Spleen (tissue), 11 donors: ENCODE measurements at regions not wholly inside any gene's neighbourhood (a gene's known extent, or its start where the extent isn't known, plus 50 kb on each side); places are given as distances from the start of the nearest gene placed in this dataset.

Experiments used
- DNase-seq: peaks from one replicate; pipeline ENCODE4 v3.0.0-alpha.2; 2020
- H3K27ac ChIP-seq, 8 donors: fragments of 200-600 bp; sonication (generic) in 7 of 8; 1 replicate in 4 of 8; 2 replicates in 4 of 8; pipeline versions ENCODE4 v1.5.0 to v1.8.0; 2016 to 2021; ENCODE audit warnings: inconsistent platforms in 4 of 8, mild to moderate bottlenecking in 4 of 8, moderate library complexity in 1 of 8
- H3K27me3 ChIP-seq, 7 donors: fragments of 200-600 bp; sonication (generic) in 6 of 7; replicated peaks in 1 of 7; 1 replicate in 4 of 7; 2 replicates in 3 of 7; pipeline versions ENCODE4 v1.5.0 to v1.8.0; 2016 to 2021; ENCODE audit warnings: inconsistent platforms in 3 of 7, mild to moderate bottlenecking in 1 of 7
- H3K36me3 ChIP-seq, 6 donors: fragments of 200-600 bp; sonication (generic) in 5 of 6; 1 replicate in 4 of 6; 2 replicates in 2 of 6; pipeline versions ENCODE4 v1.5.0 to v1.8.0; 2016 to 2021; ENCODE audit warnings: inconsistent platforms in 2 of 6
- H3K4me1 ChIP-seq, 6 donors: fragments of 200-600 bp; sonication (generic) in 5 of 6; 1 replicate in 3 of 6; 2 replicates in 3 of 6; pipeline versions ENCODE4 v1.5.0 to v1.8.0; 2016 to 2021; ENCODE audit warnings: inconsistent platforms in 3 of 6
- H3K4me3 ChIP-seq, 8 donors: fragments of 200-600 bp; sonication (generic) in 7 of 8; 1 replicate in 4 of 8; 2 replicates in 4 of 8; pipeline versions ENCODE4 v1.5.0 to v1.8.0; 2016 to 2021; ENCODE audit warnings: inconsistent platforms in 4 of 8, mild to moderate bottlenecking in 4 of 8, moderate library complexity in 2 of 8
- H3K9me3 ChIP-seq, 8 donors: fragments of 200-600 bp; sonication (generic) in 7 of 8; 1 replicate in 4 of 8; 2 replicates in 4 of 8; pipeline versions ENCODE4 v1.5.0 to v1.8.0; 2016 to 2021; ENCODE audit warnings: inconsistent platforms in 4 of 8
- CTCF ChIP-seq, 11 experiments: fragments of 200-600 bp in 7 of 11; fragments of 450-650 bp in 4 of 11; sonication (generic) in 4 of 11; IDR thresholded peaks in 8 of 11; conservative IDR thresholded peaks in 3 of 11; 1 replicate in 7 of 11; 2 replicates in 4 of 11; pipeline versions ENCODE4 v1.4.0 to v1.8.0; 2016 to 2021; ENCODE audit warnings: antibody characterized with exemption in 11 of 11, inconsistent platforms in 4 of 11, mild to moderate bottlenecking in 1 of 11
- POLR2A ChIP-seq, 3 donors: fragments of 450-650 bp; IDR thresholded peaks; one replicate each; pipeline ENCODE4 v1.5.1; 2017; ENCODE audit warnings: antibody characterized with exemption in 3 of 3, mild to moderate bottlenecking in 1 of 3
- POLR2AphosphoS5 ChIP-seq, 3 donors: sonication (generic); formaldehyde crosslinking; IDR thresholded peaks; one replicate each; pipeline ENCODE4 v1.5.1; 2017; ENCODE audit warnings: antibody characterized with exemption in 3 of 3
- whole genome bisulfite sequencing, 5 donors: extraction: QIAGEN DNeasy Blood & Tissue Kit in 3 of 5; methylation state at CpG; one replicate each; pipeline versions ENCODE4 v1.1.5 to v1.1.7; 2013 to 2018; 5-methylcytosine and 5-hydroxymethylcytosine counted together
- intact Hi-C: fragments of 100-400 bp; cut with DNase I; formaldehyde crosslinking; loops from one replicate; pipeline ENCODE4 v1.15.0; 2023; ENCODE audit warnings: low total_unique reads
- donor health status: healthy with polysubstance abuse.
- donor health status: DM: no; HTN: no; CAD: no; lungs with moderate emphysema.
- donor health status: DM: no; HTN: no; CAD: no.
- donor health status: Bipolar disorder and iron deficiency.
- donor health status: healthy.
- donor health status: DM: no; HTN: no; CAD: no.
- donor health status: DM: yes; HTN: yes; CAD: no.

DNA sequence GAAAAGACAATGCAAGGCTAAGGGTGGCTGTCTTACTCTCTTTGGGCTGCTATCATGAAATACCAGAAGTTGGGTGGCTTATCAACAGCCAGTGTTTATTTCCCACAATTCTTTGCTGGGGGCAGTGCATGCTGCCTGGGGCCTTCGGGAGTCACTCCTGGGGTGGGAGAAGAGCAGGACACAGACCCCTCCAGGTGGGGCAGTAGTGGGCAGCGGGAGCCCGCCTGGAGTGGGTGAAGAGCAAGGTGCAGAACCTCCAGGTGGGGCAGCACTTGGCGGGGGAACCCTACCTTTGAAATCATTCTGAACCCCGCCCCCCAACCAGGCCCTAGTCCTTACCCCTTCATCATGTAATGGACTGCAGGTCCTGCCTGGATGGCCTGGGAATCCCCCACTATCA lies 69.6 kb upstream of the THBS2 start:
- intact Hi-C loops: no loop called here

GRCh38 chr6:169321546-169321945 lies 67.9 kb upstream of the THBS2 start:
- WGBS, 5 donors: 43 to 63% (median 57%) methylated on average over 7 of the region's 7 CpGs
- no peaks in the 10 kb centered on the region for H3K4me1 ChIP-seq
- no peak overlapping the region for H3K27ac ChIP-seq
- TF ChIP-seq POLR2AphosphoS5 (IDR thresholded peaks at IDR 0.05): no peak
- TF ChIP-seq CTCF (IDR thresholded peaks at IDR 0.05 in 8 of 11, conservative IDR thresholded peaks at IDR 0.05 in 3 of 11): no peak
- TF ChIP-seq POLR2A (IDR thresholded peaks at IDR 0.05): no peak
- intact Hi-C loops: no loop called here
- H3K36me3 ChIP-seq: no peaks in the 10 kb centered on the region
- H3K27me3 ChIP-seq: peaks cover 0 to 7% (median 0%) of the 10 kb centered on the region in 7 donors
- DNase-seq: no peak
- no peaks in the 10 kb centered on the region for H3K9me3 ChIP-seq
- H3K4me3 ChIP-seq: no peak overlapping the region

More for the DNA sequence above, 69.6 kb upstream of the THBS2 start:
- H3K9me3 ChIP-seq: no peaks in the 10 kb centered on the region
- H3K36me3 ChIP-seq: no peaks in the 10 kb centered on the region
- no peak overlapping the region for H3K4me3 ChIP-seq
- no peak overlapping the region for H3K27ac ChIP-seq
- no peak for DNase-seq
- H3K4me1 ChIP-seq: no peaks in the 10 kb centered on the region
- TF ChIP-seq POLR2A (IDR thresholded peaks at IDR 0.05): no peak
- TF ChIP-seq POLR2AphosphoS5 (IDR thresholded peaks at IDR 0.05): no peak
- TF ChIP-seq CTCF (IDR thresholded peaks at IDR 0.05 in 8 of 11, conservative IDR thresholded peaks at IDR 0.05 in 3 of 11): no peak
- 73 to 94% (median 89%) methylated on average over 4 to 5 of the region's 5 CpGs for WGBS, 5 donors
- H3K27me3 ChIP-seq: peaks cover 0 to 7% (median 0%) of the 10 kb centered on the region in 7 donors

DNA sequence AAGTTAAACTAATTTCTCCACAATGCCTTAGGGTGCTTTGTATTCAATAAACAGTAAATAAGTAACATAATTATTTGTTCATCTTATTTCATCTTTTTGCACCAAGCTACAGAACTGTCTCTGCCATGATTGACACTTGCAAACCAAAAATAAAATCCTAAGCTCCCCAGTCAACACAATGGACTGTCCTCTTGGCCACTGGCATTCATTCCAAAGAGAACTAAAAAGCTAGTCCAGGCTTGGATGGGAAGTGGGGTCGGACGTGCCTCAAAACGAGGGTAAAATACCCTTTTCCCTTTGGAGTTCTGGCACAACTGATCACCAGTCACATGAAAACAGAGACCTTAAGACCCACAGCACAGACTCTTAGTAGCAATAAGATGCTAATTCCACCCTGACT lies 66.4 kb upstream of the THBS2 start:
- Histone ChIP-seq H3K27ac (no peak overlapping the region), H3K36me3 (no peaks in the 10 kb centered on the region), H3K9me3 (no peaks in the 10 kb centered on the region), H3K4me1 (no peaks in the 10 kb centered on the region), H3K4me3 (no peak overlapping the region), H3K27me3 (peaks cover 0 to 6% (median 0%) of the 10 kb centered on the region in 7 donors)
- WGBS, 5 donors: 72 to 88% (median 79%) methylated on average over 3 of the region's 3 CpGs
- DNase-seq: no peak
- TF ChIP-seq CTCF (IDR thresholded peaks at IDR 0.05 in 8 of 11, conservative IDR thresholded peaks at IDR 0.05 in 3 of 11) (no peak), POLR2AphosphoS5 (IDR thresholded peaks at IDR 0.05) (no peak), POLR2A (IDR thresholded peaks at IDR 0.05) (no peak)
- intact Hi-C loops: no loop called here

GRCh38 chr6:169317441-169318202 lies 64.0 kb upstream of the THBS2 start:
- Histone ChIP-seq H3K27ac (no peak overlapping the region), H3K4me1 (no peaks in the 10 kb centered on the region), H3K36me3 (no peaks in the 10 kb centered on the region), H3K27me3 (peaks cover 0 to 6% (median 0%) of the 10 kb centered on the region in 7 donors), H3K4me3 (no peak overlapping the region), H3K9me3 (no peaks in the 10 kb centered on the region)
- intact Hi-C loops: no loop called here
- TF ChIP-seq POLR2AphosphoS5 (IDR thresholded peaks at IDR 0.05) (no peak), CTCF (IDR thresholded peaks at IDR 0.05 in 8 of 11, conservative IDR thresholded peaks at IDR 0.05 in 3 of 11) (no peak), POLR2A (IDR thresholded peaks at IDR 0.05) (no peak)
- DNase-seq: no peak
- 85 to 90% (median 89%) methylated on average over 26 of the region's 26 CpGs for WGBS, 5 donors
